H1 (cell line): ENCODE measurements at regions not wholly inside any gene's neighbourhood (a gene's known extent, or its start where the extent isn't known, plus 50 kb on each side); places are given as distances from the start of the nearest gene placed in this dataset.

Source experiments
- CHD7 ChIP-seq: fragments of 300-600 bp; sonication (generic); IDR thresholded peaks from 2 replicates; pipeline ENCODE4 v1.7.1; 2012; ENCODE audit warnings: low read length, moderate library complexity, mild to moderate bottlenecking, inconsistent platforms; ENCODE audit not compliant: insufficient replicate concordance
- CTCF ChIP-seq, 3 experiments: IDR thresholded peaks; 1 replicate in 2 of 3; 2 replicates in 1 of 3; pipeline versions ENCODE4 v1.5.1 to v1.6.1; 2011; ENCODE audit warnings: low read length in 3 of 3, mild to moderate bottlenecking in 3 of 3, inconsistent platforms in 2 of 3, low read depth in 1 of 3, moderate library complexity in 1 of 3; ENCODE audit not compliant: insufficient read depth in 1 of 3; ENCODE audit errors: control extremely low read depth in 1 of 3
- NRF1 ChIP-seq: IDR thresholded peaks from 2 replicates; pipeline ENCODE4 v1.6.1; 2011; ENCODE audit warnings: mild to moderate bottlenecking, low read depth, low read length, improper control_type of control experiment
- SAP30 ChIP-seq: fragments of 300-600 bp; sonication (generic); IDR thresholded peaks from 2 replicates; pipeline ENCODE4 v1.7.1; 2012; ENCODE audit warnings: low read length, moderate library complexity, mild to moderate bottlenecking, inconsistent platforms; ENCODE audit not compliant: insufficient read depth, insufficient replicate concordance
- TAF7 ChIP-seq: optimal IDR thresholded peaks from 2 replicates; pipeline ENCODE3; 2011; ENCODE audit warnings: low read depth, mild to moderate bottlenecking, inconsistent platforms, low read length, moderate library complexity, borderline replicate concordance
- TBP ChIP-seq: IDR thresholded peaks from 2 replicates; pipeline ENCODE4 v1.6.1; 2011; ENCODE audit warnings: low read depth, low read length, improper control_type of control experiment

- TF ChIP-seq CTCF (IDR thresholded peaks at IDR 0.05; ENCODE audit: control extremely low read depth in 1 of 3, insufficient read depth in 1 of 3, low read depth in 1 of 3, low read length in 3 of 3) (no peak), SAP30 (no peak), TBP (no peak), NRF1 (no peak), TAF7 (no peak), CHD7 (no peak)
- TF ChIP-seq, all 59 proteins: peak for 0
Observed at GRCh38 chr3:31302343-31302742, 230.4 kb upstream of the STT3B start (continued).
